Keratinocyte (primary cell): ENCODE measurements at regions not wholly inside any gene's neighbourhood (a gene's known extent, or its start where the extent isn't known, plus 50 kb on each side); places are given as distances from the start of the nearest gene placed in this dataset.

Experiments
- DNase-seq: peaks from one replicate; pipeline ENCODE4 v3.0.0-alpha.2; 2011; ENCODE audit warnings: low read depth, missing footprints, low spot score
- FAIRE-seq: peaks from 2 replicates; lab custom pipeline; 2011; peaks lifted over from hg19 to GRCh38; lab: Jason Lieb, UNC
- H2AFZ ChIP-seq: 2 replicates; pipeline ENCODE4 v1.6.0; 2012; ENCODE audit warnings: low read length, control low read depth, inconsistent platforms; ENCODE audit not compliant: control insufficient read depth
- H3K27ac ChIP-seq: 2 replicates; pipeline ENCODE4 v1.5.1; 2011; ENCODE audit warnings: low read length; ENCODE audit not compliant: control insufficient read depth, insufficient read depth
- H3K27me3 ChIP-seq: 3 replicates; pipeline ENCODE4 v1.6.0; 2011; ENCODE audit warnings: low read length; ENCODE audit not compliant: control insufficient read depth, insufficient read depth; ENCODE audit errors: extremely low read depth
- H3K36me3 ChIP-seq, 2 experiments: 2 replicates in 1 of 2; 3 replicates in 1 of 2; pipeline ENCODE4 v1.5.1; 2011; ENCODE audit warnings: low read length in 2 of 2, mild to moderate bottlenecking in 1 of 2; ENCODE audit not compliant: control insufficient read depth in 2 of 2, insufficient read depth in 2 of 2; ENCODE audit errors: extremely low read depth in 1 of 2
- H3K4me1 ChIP-seq: 3 replicates; pipeline ENCODE4 v1.5.1; 2011; ENCODE audit warnings: low read length; ENCODE audit not compliant: control insufficient read depth, insufficient read depth; ENCODE audit errors: extremely low read depth
- H3K4me2 ChIP-seq: 3 replicates; pipeline ENCODE4 v1.6.0; 2011; ENCODE audit warnings: low read depth, low read length; ENCODE audit not compliant: control insufficient read depth, insufficient read depth; ENCODE audit errors: extremely low read depth
- H3K4me3 ChIP-seq, 3 experiments: fragments of 200-600 bp in 1 of 3; sonication (generic) in 1 of 3; 2 replicates in 2 of 3; 3 replicates in 1 of 3; pipeline ENCODE4 v1.5.1; 2011 to 2016; ENCODE audit warnings: low read length in 3 of 3, mild to moderate bottlenecking in 3 of 3, control low read depth in 2 of 3, inconsistent platforms in 1 of 3, low read depth in 1 of 3, mixed read lengths in 1 of 3, mixed run types in 1 of 3, moderate library complexity in 1 of 3; ENCODE audit not compliant: control insufficient read depth in 2 of 3, insufficient read depth in 2 of 3; ENCODE audit errors: extremely low read depth in 1 of 3
- H3K79me2 ChIP-seq: 2 replicates; pipeline ENCODE4 v1.6.0; 2012; ENCODE audit warnings: low read length; ENCODE audit not compliant: control insufficient read depth, insufficient read depth
- H3K9ac ChIP-seq: 3 replicates; pipeline ENCODE4 v1.6.0; 2011; ENCODE audit warnings: low read length; ENCODE audit not compliant: control insufficient read depth, insufficient read depth; ENCODE audit errors: extremely low read depth
- H3K9me1 ChIP-seq: 3 replicates; pipeline ENCODE4 v1.6.0; 2011; ENCODE audit warnings: low read length; ENCODE audit not compliant: control insufficient read depth, insufficient read depth; ENCODE audit errors: extremely low read depth
- H3K9me3 ChIP-seq: 2 replicates; pipeline ENCODE4 v1.5.1; 2012; ENCODE audit warnings: low read depth, low read length; ENCODE audit not compliant: control insufficient read depth
- H4K20me1 ChIP-seq: 3 replicates; pipeline ENCODE4 v1.6.0; 2011; ENCODE audit warnings: low read length; ENCODE audit not compliant: control insufficient read depth, insufficient read depth; ENCODE audit errors: extremely low read depth
- CTCF ChIP-seq, 3 experiments: IDR thresholded peaks in 1 of 3; conservative IDR thresholded peaks in 1 of 3; optimal IDR thresholded peaks in 1 of 3; 2 replicates in 2 of 3; 3 replicates in 1 of 3; pipeline versions ENCODE3 to v1.5.1; 2011; ENCODE audit warnings: low read length in 3 of 3, mild to moderate bottlenecking in 3 of 3, moderate library complexity in 2 of 3, control low read depth in 1 of 3, inconsistent platforms in 1 of 3; ENCODE audit not compliant: insufficient read depth in 2 of 3; ENCODE audit errors: extremely low read depth in 1 of 3
- EZH2 ChIP-seq: IDR thresholded peaks from one replicate; pipeline ENCODE4 v1.6.1; 2012; ENCODE audit warnings: inconsistent platforms, mild to moderate bottlenecking, low read length, moderate library complexity
- dilution Hi-C: fragments of 300-500 bp; cut with MboI; formaldehyde crosslinking; loops from one replicate; pipeline ENCODE4 v1.7.0; 2020; ENCODE audit warnings: low sequenced_read_pairs; ENCODE audit not compliant: extremely low pct_ligation_motif_present

- FAIRE-seq (no peak), DNase-seq (no peak)
- H3K9me1 ChIP-seq: no peaks in the 10 kb centered on the region
- no peak overlapping the region for H3K27ac ChIP-seq
- H3K4me2 ChIP-seq: no peak overlapping the region
- TF ChIP-seq CTCF (optimal IDR thresholded peaks at IDR 0.05 in 1 of 3, IDR thresholded peaks at IDR 0.05 in 1 of 3, conservative IDR thresholded peaks at IDR 0.05 in 1 of 3; ENCODE audit: extremely low read depth in 1 of 3, insufficient read depth in 2 of 3, low read length in 3 of 3) (no peak), EZH2 (no peak)
- no peaks in the 10 kb centered on the region for H3K9me3 ChIP-seq
- H4K20me1 ChIP-seq: no peaks in the 10 kb centered on the region
- no peaks in the 10 kb centered on the region for H3K79me2 ChIP-seq
- H3K4me1 ChIP-seq: no peaks in the 10 kb centered on the region
- dilution Hi-C loops: no loop called here
- no peak overlapping the region for H3K9ac ChIP-seq
- H2AFZ ChIP-seq: no peak overlapping the region
- H3K4me3 ChIP-seq: no peak overlapping the region
- H3K36me3 ChIP-seq: no peaks in the 10 kb centered on the region
- H3K27me3 ChIP-seq: peaks cover 15% of the 10 kb centered on the region
These were observed 231.9 kb upstream of the E2F8 start for GRCh38 chr11:19472679-19473078.

- Histone ChIP-seq H3K9me3 (no peaks in the 10 kb centered on the region), H3K9ac (no peak overlapping the region), H3K4me2 (no peak overlapping the region), H3K4me3 (no peak overlapping the region), H4K20me1 (no peaks in the 10 kb centered on the region), H3K79me2 (no peaks in the 10 kb centered on the region), H3K4me1 (no peaks in the 10 kb centered on the region), H3K9me1 (no peaks in the 10 kb centered on the region), H3K27ac (no peak overlapping the region), H3K36me3 (no peaks in the 10 kb centered on the region), H3K27me3 (peaks cover 6% of the 10 kb centered on the region), H2AFZ (no peak overlapping the region)
- FAIRE-seq (no peak), DNase-seq (no peak)
- TF ChIP-seq EZH2 (no peak), CTCF (optimal IDR thresholded peaks at IDR 0.05 in 1 of 3, IDR thresholded peaks at IDR 0.05 in 1 of 3, conservative IDR thresholded peaks at IDR 0.05 in 1 of 3; ENCODE audit: extremely low read depth in 1 of 3, insufficient read depth in 2 of 3, low read length in 3 of 3) (no peak)
- dilution Hi-C loops: no loop called here
These were observed 227.2 kb upstream of the E2F8 start for GRCh38 chr11:19467904-19468303.
